Effector CD4-positive, alpha-beta T cell (primary cell): ENCODE measurements at regions not wholly inside any gene's neighbourhood (a gene's known extent, or its start where the extent isn't known, plus 50 kb on each side); places are given as distances from the start of the nearest gene placed in this dataset.
"Not testable (repeated sequence)": the region's sequence is repeated elsewhere in the genome, so short reads cannot be mapped to it uniquely, and the experiment has no call there.

Experiments
- DNase-seq: peaks from one replicate; pipeline ENCODE4 v3.0.0-alpha.2; 2020

- no peak for DNase-seq
Measured at GRCh38 chr18:39622431-39622830, 2056.8 kb upstream of the CELF4 start.

GRCh38 chr18:39620551-39621168 lies 2055.1 kb upstream of the CELF4 start:
- DNase-seq, result no peak

- no peak for DNase-seq
Measured at GRCh38 chr18:39618265-39619003, 2052.8 kb upstream of the CELF4 start.

- DNase-seq, result no peak
Measured at GRCh38 chr18:39611381-39612100, 2045.9 kb upstream of the CELF4 start.

- no peak for DNase-seq
Measured at GRCh38 chr18:39607034-39607433, 2041.4 kb upstream of the CELF4 start.

- DNase-seq, result no peak
Measured at GRCh38 chr18:39604836-39605235, 2039.2 kb upstream of the CELF4 start.

- no peak for DNase-seq
Measured at GRCh38 chr18:39602131-39602530, 2036.5 kb upstream of the CELF4 start.

- no peak for DNase-seq
Measured at GRCh38 chr18:39600894-39601293, 2035.3 kb upstream of the CELF4 start.

- no peak for DNase-seq
Measured at GRCh38 chr18:39599251-39599650, 2033.7 kb upstream of the CELF4 start.

- no peak for DNase-seq
Measured at GRCh38 chr18:39596891-39597290, 2031.3 kb upstream of the CELF4 start.

GRCh38 chr18:39596221-39596620 lies 2030.6 kb upstream of the CELF4 start:
- no peak for DNase-seq

GRCh38 chr18:39594206-39594605 lies 2028.6 kb upstream of the CELF4 start:
- no peak for DNase-seq

GRCh38 chr18:39591649-39592048 lies 2026.1 kb upstream of the CELF4 start:
- no peak for DNase-seq

- DNase-seq, result no peak
Measured at GRCh38 chr18:39589496-39589895, 2023.9 kb upstream of the CELF4 start.

- no peak for DNase-seq
Measured at GRCh38 chr18:39587586-39587985, 2022.0 kb upstream of the CELF4 start.

GRCh38 chr18:39586741-39587140 lies 2021.1 kb upstream of the CELF4 start:
- no peak for DNase-seq

GRCh38 chr18:39574897-39575296 lies 2009.3 kb upstream of the CELF4 start:
- DNase-seq, result no peak

- DNase-seq, result no peak
Measured at GRCh38 chr18:39571511-39571910, 2005.9 kb upstream of the CELF4 start.

GRCh38 chr18:39565551-39566230 lies 2000.1 kb upstream of the CELF4 start:
- DNase-seq, result not testable (repeated sequence)

GRCh38 chr18:39564716-39565115 lies 1999.1 kb upstream of the CELF4 start:
- no peak for DNase-seq

- DNase-seq, result no peak
Measured at GRCh38 chr18:39561126-39561525, 1995.5 kb upstream of the CELF4 start.

- DNase-seq, result no peak
Measured at GRCh38 chr18:39558658-39559057, 1993.1 kb upstream of the CELF4 start.

GRCh38 chr18:39555496-39555895 lies 1989.9 kb upstream of the CELF4 start:
- no peak for DNase-seq
